Mesendoderm (in vitro differentiated cells): ENCODE measurements at regions not wholly inside any gene's neighbourhood (a gene's known extent, or its start where the extent isn't known, plus 50 kb on each side); places are given as distances from the start of the nearest gene placed in this dataset.
A peak's percentile ranks its signal among the peaks of the same experiment; 100 is the strongest.
"Not testable (repeated sequence)": the region's sequence is repeated elsewhere in the genome, so short reads cannot be mapped to it uniquely, and the experiment has no call there.

Experiments used
- DNase-seq: peaks from one replicate; pipeline ENCODE4 v3.0.0; 2013
- H2AK5ac ChIP-seq: 2 replicates; pipeline ENCODE4 v1.6.1; 2013; ENCODE audit warnings: low read length, inconsistent platforms
- H2BK120ac ChIP-seq: 2 replicates; pipeline ENCODE4 v1.6.1; 2013; ENCODE audit warnings: low read depth, mild to moderate bottlenecking, low read length, moderate library complexity, mixed read lengths
- H2BK15ac ChIP-seq: replicated peaks from 2 replicates; pipeline ENCODE4 v1.6.1; 2013; ENCODE audit warnings: low read depth, mild to moderate bottlenecking, moderate library complexity
- H2BK5ac ChIP-seq: 2 replicates; pipeline ENCODE4 v1.6.1; 2013; ENCODE audit warnings: low read length, inconsistent platforms
- H3K18ac ChIP-seq: 2 replicates; pipeline ENCODE4 v1.6.1; 2013; ENCODE audit warnings: mild to moderate bottlenecking, low read length, mixed read lengths
- H3K23ac ChIP-seq: one replicate; pipeline ENCODE4 v1.6.1; 2013; ENCODE audit warnings: low read length
- H3K27ac ChIP-seq: 2 replicates; pipeline ENCODE4 v1.5.1; 2013; ENCODE audit warnings: low read depth, mild to moderate bottlenecking, inconsistent platforms, low read length, moderate library complexity
- H3K27me3 ChIP-seq: 2 replicates; pipeline ENCODE4 v1.6.1; 2013; ENCODE audit warnings: low read length, control low read depth, mild to moderate bottlenecking, inconsistent platforms; ENCODE audit not compliant: insufficient read depth, poor library complexity
- H3K36me3 ChIP-seq: 2 replicates; pipeline ENCODE4 v1.6.1; 2013; ENCODE audit warnings: low read length, inconsistent platforms; ENCODE audit not compliant: control insufficient read depth, insufficient read depth
- H3K4ac ChIP-seq: one replicate; pipeline ENCODE4 v1.6.1; 2013; ENCODE audit warnings: low read depth, mild to moderate bottlenecking, low read length, moderate library complexity
- H3K4me1 ChIP-seq: 2 replicates; pipeline ENCODE4 v1.6.1; 2013; ENCODE audit warnings: low read depth, low read length, inconsistent platforms; ENCODE audit not compliant: control insufficient read depth
- H3K4me2 ChIP-seq: 2 replicates; pipeline ENCODE4 v1.6.1; 2013; ENCODE audit warnings: low read length
- H3K4me3 ChIP-seq: 2 replicates; pipeline ENCODE4 v1.5.1; 2013; ENCODE audit warnings: mild to moderate bottlenecking, low read length
- H3K56ac ChIP-seq: one replicate; pipeline ENCODE4 v1.6.1; 2013; ENCODE audit warnings: low read length
- H3K79me1 ChIP-seq: 2 replicates; pipeline ENCODE4 v1.6.1; 2013; ENCODE audit warnings: low read length, inconsistent platforms
- H3K79me2 ChIP-seq: 2 replicates; pipeline ENCODE4 v1.6.1; 2013; ENCODE audit warnings: mild to moderate bottlenecking, low read length; ENCODE audit not compliant: control insufficient read depth, insufficient read depth
- H3K9ac ChIP-seq: 2 replicates; pipeline ENCODE4 v1.6.1; 2013; ENCODE audit warnings: low read length, inconsistent platforms
- H4K5ac ChIP-seq: one replicate; pipeline ENCODE4 v1.6.1; 2013; ENCODE audit warnings: low read length
- H4K8ac ChIP-seq: one replicate; pipeline ENCODE4 v1.6.1; 2013; ENCODE audit warnings: low read depth, mild to moderate bottlenecking, control low read depth, low read length, moderate library complexity
- WGBS: extraction: QIAGEN DNeasy Blood & Tissue Kit; methylation state at CpG from one replicate; pipeline ENCODE4 v1.1.7; 2013; ENCODE audit warnings: low lambda C conversion rate, missing lambda C conversion rate; ENCODE audit not compliant: insufficient coverage; ENCODE audit errors: extremely low coverage; 5-methylcytosine and 5-hydroxymethylcytosine counted together

- Histone ChIP-seq H3K36me3 (no peaks in the 10 kb centered on the region), H2BK5ac (no peak overlapping the region), H3K4me1 (peaks cover 6% of the 10 kb centered on the region), H3K4me3 (no peak overlapping the region), H3K4me2 (no peak overlapping the region), H3K4ac (no peak overlapping the region), H2BK120ac (no peak overlapping the region), H3K56ac (no peak overlapping the region), H4K5ac (no peak overlapping the region), H3K18ac (no peak overlapping the region), H3K9ac (no peak overlapping the region), H3K23ac (no peak overlapping the region), H2BK15ac (no peak overlapping the region), H2AK5ac (no peak overlapping the region), H3K79me2 (no peaks in the 10 kb centered on the region), H3K27ac (no peak overlapping the region), H4K8ac (no peak overlapping the region), H3K27me3 (no peaks in the 10 kb centered on the region), H3K79me1 (no peaks in the 10 kb centered on the region)
- WGBS, result no CpG with 5 or more reads among the region's 8 CpGs
- DNase-seq, result peak; percentile 51
Measured at GRCh38 chr14:97117693-97118092, 320.5 kb downstream of the VRK1 start.

DNA sequence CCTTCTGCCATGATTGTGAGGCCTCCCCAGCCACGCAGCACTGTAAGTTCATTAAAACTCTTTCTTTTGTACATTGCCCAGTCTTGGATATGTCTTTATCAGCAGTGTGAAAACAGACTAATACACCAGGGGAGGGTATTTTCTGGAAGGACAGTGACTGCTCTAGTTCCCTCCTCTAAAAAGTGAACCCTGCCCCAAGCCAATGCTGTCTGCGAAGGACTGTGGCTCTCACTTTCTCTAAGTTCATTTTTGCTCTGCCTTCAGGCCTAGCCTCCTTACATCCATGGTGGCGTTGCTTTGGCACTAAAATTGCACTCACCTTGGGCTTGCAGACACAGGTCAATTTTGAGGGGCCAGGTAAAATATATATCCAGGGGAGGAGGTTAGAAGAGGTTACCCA is 323.0 kb downstream of the VRK1 start:
- no peak for DNase-seq

DNA sequence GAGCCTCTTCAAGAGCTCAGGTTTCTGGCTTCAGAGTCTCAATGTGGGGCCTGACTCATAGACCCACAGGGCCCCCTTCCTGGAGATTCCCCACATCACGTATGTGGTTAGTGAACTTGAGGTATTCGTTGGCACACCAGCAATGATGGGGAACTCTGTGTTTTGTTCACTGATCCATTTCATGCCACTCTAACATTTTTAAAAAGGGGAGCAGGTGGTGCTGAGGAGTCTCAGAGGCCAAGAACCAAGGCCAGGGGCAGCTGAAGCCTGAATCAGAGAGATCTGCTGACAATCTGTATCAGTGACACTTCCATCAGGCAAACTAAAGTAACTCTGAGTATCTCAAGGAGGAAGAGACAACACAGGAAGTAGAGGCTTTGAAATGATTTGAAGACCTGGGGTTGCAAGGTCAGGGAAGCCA is 323.4 kb downstream of the VRK1 start:
- Histone ChIP-seq H3K36me3 (no peaks in the 10 kb centered on the region), H3K4ac (no peak overlapping the region), H3K4me2 (no peak overlapping the region), H4K5ac (no peak overlapping the region), H2BK5ac (no peak overlapping the region), H3K9ac (no peak overlapping the region), H2AK5ac (no peak overlapping the region), H3K18ac (no peak overlapping the region), H3K79me2 (no peaks in the 10 kb centered on the region), H3K23ac (no peak overlapping the region), H3K27me3 (no peaks in the 10 kb centered on the region), H4K8ac (no peak overlapping the region), H3K27ac (no peak overlapping the region), H3K4me1 (peaks cover 6% of the 10 kb centered on the region), H3K4me3 (no peak overlapping the region), H2BK15ac (no peak overlapping the region), H3K56ac (no peak overlapping the region), H3K79me1 (no peaks in the 10 kb centered on the region), H2BK120ac (no peak overlapping the region)
- no CpG with 5 or more reads among the region's 2 CpGs for WGBS
- peak; percentile 3 for DNase-seq

More for the DNA sequence above, 323.0 kb downstream of the VRK1 start:
- no peak overlapping the region for H3K23ac ChIP-seq
- H3K4me1 ChIP-seq, result peaks cover 6% of the 10 kb centered on the region
- H4K5ac ChIP-seq, result no peak overlapping the region
- H3K4me2 ChIP-seq, result no peak overlapping the region
- H4K8ac ChIP-seq, result no peak overlapping the region
- H3K79me2 ChIP-seq, result no peaks in the 10 kb centered on the region
- H3K27ac ChIP-seq, result no peak overlapping the region
- H3K27me3 ChIP-seq, result no peaks in the 10 kb centered on the region
- no peak overlapping the region for H3K9ac ChIP-seq
- H2BK120ac ChIP-seq, result no peak overlapping the region
- no peak overlapping the region for H2BK5ac ChIP-seq
- no peak overlapping the region for H2AK5ac ChIP-seq
- WGBS, result no CpG with 5 or more reads among the region's 3 CpGs
- no peak overlapping the region for H3K18ac ChIP-seq
- no peak overlapping the region for H2BK15ac ChIP-seq
- no peak overlapping the region for H3K56ac ChIP-seq
- no peaks in the 10 kb centered on the region for H3K79me1 ChIP-seq
- H3K36me3 ChIP-seq, result no peaks in the 10 kb centered on the region
- no peak overlapping the region for H3K4ac ChIP-seq
- H3K4me3 ChIP-seq, result no peak overlapping the region

DNA sequence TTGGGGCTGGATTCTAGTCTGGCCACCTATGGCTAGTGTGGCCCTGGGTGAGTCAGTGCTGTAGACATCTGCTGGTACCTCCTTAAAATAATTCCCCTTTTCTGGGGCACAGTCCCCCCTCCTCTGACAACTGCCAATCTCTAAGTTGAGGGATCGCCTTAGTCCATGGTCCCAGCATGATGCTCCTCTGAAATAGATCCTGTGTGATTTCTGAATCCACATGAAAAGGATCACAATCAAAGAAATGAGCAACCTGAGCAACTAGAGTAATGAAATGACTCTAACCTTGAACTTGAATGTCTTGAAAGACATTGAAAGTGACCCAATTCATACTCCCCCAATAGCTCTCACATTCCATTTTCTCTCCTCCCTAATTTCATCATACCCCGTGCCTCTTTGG is 332.5 kb downstream of the VRK1 start:
- Histone ChIP-seq H3K23ac (no peak overlapping the region), H2BK120ac (no peak overlapping the region), H3K27me3 (no peaks in the 10 kb centered on the region), H3K4ac (no peak overlapping the region), H3K9ac (no peak overlapping the region), H2BK5ac (no peak overlapping the region), H3K4me1 (no peaks in the 10 kb centered on the region), H3K27ac (no peak overlapping the region), H3K79me2 (no peaks in the 10 kb centered on the region), H3K56ac (no peak overlapping the region), H2AK5ac (no peak overlapping the region), H4K5ac (no peak overlapping the region), H3K36me3 (no peaks in the 10 kb centered on the region), H4K8ac (no peak overlapping the region), H3K4me3 (no peak overlapping the region), H3K18ac (no peak overlapping the region), H3K4me2 (no peak overlapping the region), H3K79me1 (no peaks in the 10 kb centered on the region), H2BK15ac (no peak overlapping the region)
- DNase-seq, result no peak
- no CpG with 5 or more reads among the region's 2 CpGs for WGBS

DNA sequence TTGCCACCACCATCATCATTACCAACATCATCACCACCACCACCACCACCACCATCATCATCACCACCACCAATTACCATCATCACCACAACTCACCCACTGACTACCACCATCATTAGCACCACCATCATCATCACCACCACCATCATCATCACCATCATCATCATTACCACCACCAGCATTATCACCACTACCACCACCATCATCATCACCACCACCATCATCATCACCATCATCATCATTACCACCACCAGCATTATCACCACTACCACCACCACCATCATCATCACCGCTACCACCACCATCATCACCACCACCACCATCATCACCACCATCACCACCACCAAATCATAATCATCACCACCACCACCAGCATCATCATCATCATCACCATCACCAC is 338.7 kb downstream of the VRK1 start:
- not testable (repeated sequence) for H3K23ac ChIP-seq, H3K4me3 ChIP-seq, H2BK5ac ChIP-seq, H3K36me3 ChIP-seq, H2BK15ac ChIP-seq, H4K8ac ChIP-seq, H3K27me3 ChIP-seq, H2BK120ac ChIP-seq, H4K5ac ChIP-seq, H2AK5ac ChIP-seq, H3K9ac ChIP-seq, H3K27ac ChIP-seq, H3K4ac ChIP-seq, H3K56ac ChIP-seq, H3K4me1 ChIP-seq, DNase-seq, H3K4me2 ChIP-seq, H3K79me1 ChIP-seq, H3K79me2 ChIP-seq, H3K18ac ChIP-seq
- no CpG with 5 or more reads among the region's 1 CpG for WGBS

DNA sequence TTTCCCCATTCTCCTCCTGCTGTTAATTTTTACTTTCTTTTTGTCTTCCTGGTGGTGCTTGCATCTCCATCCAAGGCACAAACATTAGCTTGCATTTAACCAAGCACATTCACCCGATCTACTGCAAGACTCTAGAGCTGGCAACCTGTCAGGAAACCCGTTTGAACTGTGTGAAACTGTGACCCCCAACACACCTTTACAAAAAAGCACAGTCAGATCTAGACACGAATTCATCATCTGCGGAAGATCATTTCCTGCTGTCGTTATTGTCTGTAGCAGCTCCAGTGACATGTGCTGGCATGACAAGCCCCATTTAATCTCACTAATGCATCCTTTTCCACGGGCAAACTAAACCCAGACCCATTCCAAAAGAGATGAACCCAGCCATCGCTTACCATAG is 340.5 kb downstream of the VRK1 start:
- no peak overlapping the region for H3K56ac ChIP-seq
- H3K9ac ChIP-seq, result no peak overlapping the region
- H3K4ac ChIP-seq, result no peak overlapping the region
- H3K79me1 ChIP-seq, result no peaks in the 10 kb centered on the region
- H3K36me3 ChIP-seq, result no peaks in the 10 kb centered on the region
- no peak overlapping the region for H2BK120ac ChIP-seq
- H3K23ac ChIP-seq, result no peak overlapping the region
- no peak overlapping the region for H3K18ac ChIP-seq
- no peak for DNase-seq
- no CpG with 5 or more reads among the region's 7 CpGs for WGBS
- no peak overlapping the region for H2BK5ac ChIP-seq
- no peak overlapping the region for H3K4me3 ChIP-seq
- no peaks in the 10 kb centered on the region for H3K79me2 ChIP-seq
- H4K8ac ChIP-seq, result no peak overlapping the region
- H3K27me3 ChIP-seq, result no peaks in the 10 kb centered on the region
- no peak overlapping the region for H2AK5ac ChIP-seq
- H3K4me2 ChIP-seq, result no peak overlapping the region
- no peak overlapping the region for H4K5ac ChIP-seq
- H2BK15ac ChIP-seq, result no peak overlapping the region
- H3K4me1 ChIP-seq, result no peaks in the 10 kb centered on the region
- H3K27ac ChIP-seq, result no peak overlapping the region
